Parathyroid adenoma (tissue), 2 donors: ENCODE measurements at regions not wholly inside any gene's neighbourhood (a gene's known extent, or its start where the extent isn't known, plus 50 kb on each side); places are given as distances from the start of the nearest gene placed in this dataset.

Experiments
- H2AFZ ChIP-seq: fragments of 300-600 bp; sonication (generic); one replicate; pipeline ENCODE4 v1.7.0; 2017; ENCODE audit warnings: antibody characterized with exemption, mild to moderate bottlenecking
- H3K27ac ChIP-seq: fragments of 300-600 bp; sonication (generic); one replicate; pipeline ENCODE4 v1.7.0; 2017
- H3K27me3 ChIP-seq: fragments of 300-600 bp; sonication (generic); one replicate; pipeline ENCODE4 v1.7.0; 2017; ENCODE audit warnings: low read length; ENCODE audit not compliant: control insufficient read depth, insufficient read depth
- H3K36me3 ChIP-seq: fragments of 300-600 bp; sonication (generic); one replicate; pipeline ENCODE4 v1.7.0; 2017; ENCODE audit warnings: low read length; ENCODE audit not compliant: control insufficient read depth, insufficient read depth
- H3K4me1 ChIP-seq: fragments of 300-600 bp; sonication (generic); one replicate; pipeline ENCODE4 v1.7.0; 2017; ENCODE audit warnings: control low read depth
- H3K4me2 ChIP-seq: fragments of 300-600 bp; sonication (generic); one replicate; pipeline ENCODE4 v1.7.0; 2017; ENCODE audit warnings: low read length
- H3K4me3 ChIP-seq: fragments of 300-600 bp; sonication (generic); one replicate; pipeline ENCODE4 v1.7.0; 2017; ENCODE audit warnings: low read depth, low read length
- H3K79me2 ChIP-seq: fragments of 300-600 bp; sonication (generic); one replicate; pipeline ENCODE4 v1.7.0; 2017; ENCODE audit warnings: control low read depth
- H3K9ac ChIP-seq: fragments of 300-600 bp; sonication (generic); one replicate; pipeline ENCODE4 v1.7.0; 2017; ENCODE audit warnings: mild to moderate bottlenecking
- H3K9me3 ChIP-seq: fragments of 300-600 bp; sonication (generic); one replicate; pipeline ENCODE4 v1.7.0; 2017; ENCODE audit warnings: low read length; ENCODE audit not compliant: control insufficient read depth
- TF ChIP-seq, protein P1 (sequence below): fragments of 300-600 bp; sonication (generic); IDR thresholded peaks from one replicate; pipeline ENCODE4 v1.7.0; 2017; ENCODE audit warnings: antibody characterized with exemption, mild to moderate bottlenecking
- donor health status: primary hyperparathyroidism.

DNA sequence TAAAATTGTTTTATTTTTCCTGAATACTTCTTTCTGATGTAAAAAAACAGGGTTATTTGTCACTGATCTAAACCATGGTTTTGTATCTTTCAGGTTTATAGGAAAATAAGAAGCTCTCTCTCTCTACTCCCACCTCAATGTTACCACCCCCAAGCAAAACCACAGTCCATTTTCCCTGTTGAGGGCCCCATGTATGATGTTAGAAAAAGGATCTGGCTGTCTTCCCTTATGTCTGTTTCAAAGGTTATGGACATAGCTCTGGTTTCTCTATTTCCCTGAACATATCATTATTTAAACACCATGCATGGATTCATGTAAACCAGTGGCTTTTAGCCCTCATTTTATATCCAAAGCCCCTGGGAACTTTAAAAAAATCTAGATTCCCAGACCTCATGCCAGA, 649.0 kb upstream of the TBX3 start:
- no peaks in the 10 kb centered on the region for H3K4me1 ChIP-seq
- H3K36me3 ChIP-seq = no peaks in the 10 kb centered on the region
- no peak overlapping the region for H3K4me3 ChIP-seq
- H3K79me2 ChIP-seq = no peaks in the 10 kb centered on the region
- H2AFZ ChIP-seq = no peak overlapping the region
- H3K4me2 ChIP-seq = no peak overlapping the region
- H3K9ac ChIP-seq = no peak overlapping the region
- TF ChIP-seq, protein P1, sequence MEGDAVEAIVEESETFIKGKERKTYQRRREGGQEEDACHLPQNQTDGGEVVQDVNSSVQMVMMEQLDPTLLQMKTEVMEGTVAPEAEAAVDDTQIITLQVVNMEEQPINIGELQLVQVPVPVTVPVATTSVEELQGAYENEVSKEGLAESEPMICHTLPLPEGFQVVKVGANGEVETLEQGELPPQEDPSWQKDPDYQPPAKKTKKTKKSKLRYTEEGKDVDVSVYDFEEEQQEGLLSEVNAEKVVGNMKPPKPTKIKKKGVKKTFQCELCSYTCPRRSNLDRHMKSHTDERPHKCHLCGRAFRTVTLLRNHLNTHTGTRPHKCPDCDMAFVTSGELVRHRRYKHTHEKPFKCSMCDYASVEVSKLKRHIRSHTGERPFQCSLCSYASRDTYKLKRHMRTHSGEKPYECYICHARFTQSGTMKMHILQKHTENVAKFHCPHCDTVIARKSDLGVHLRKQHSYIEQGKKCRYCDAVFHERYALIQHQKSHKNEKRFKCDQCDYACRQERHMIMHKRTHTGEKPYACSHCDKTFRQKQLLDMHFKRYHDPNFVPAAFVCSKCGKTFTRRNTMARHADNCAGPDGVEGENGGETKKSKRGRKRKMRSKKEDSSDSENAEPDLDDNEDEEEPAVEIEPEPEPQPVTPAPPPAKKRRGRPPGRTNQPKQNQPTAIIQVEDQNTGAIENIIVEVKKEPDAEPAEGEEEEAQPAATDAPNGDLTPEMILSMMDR = no peak
- no peaks in the 10 kb centered on the region for H3K9me3 ChIP-seq
- H3K27ac ChIP-seq = no peak overlapping the region
- H3K27me3 ChIP-seq = no peaks in the 10 kb centered on the region

DNA sequence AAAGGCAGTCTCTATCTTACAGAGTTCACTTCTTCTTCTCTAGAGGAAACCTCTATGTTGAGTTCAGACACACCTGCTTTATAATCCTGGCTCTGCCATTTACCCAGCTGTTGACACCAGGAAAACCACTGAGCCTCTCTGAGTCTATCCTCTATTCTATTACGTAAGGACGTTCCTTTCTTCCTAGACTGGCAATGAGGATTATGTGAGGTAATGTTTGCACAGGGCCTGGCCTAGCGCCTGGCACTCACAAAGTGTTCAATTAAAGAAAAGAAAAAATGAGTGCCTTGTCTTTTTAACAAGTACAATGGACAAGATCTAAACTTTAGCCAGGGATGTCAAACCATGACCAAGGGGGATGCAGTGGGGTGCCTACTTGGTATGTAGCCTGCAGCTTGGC, 641.9 kb upstream of the TBX3 start:
- Histone ChIP-seq H3K36me3 (no peaks in the 10 kb centered on the region), H3K27ac (no peak overlapping the region), H3K4me3 (no peak overlapping the region), H3K9me3 (no peaks in the 10 kb centered on the region), H3K9ac (no peak overlapping the region), H3K79me2 (no peaks in the 10 kb centered on the region), H3K27me3 (no peaks in the 10 kb centered on the region), H2AFZ (no peak overlapping the region), H3K4me1 (no peaks in the 10 kb centered on the region), H3K4me2 (no peak overlapping the region)
- TF ChIP-seq, protein P1 = no peak

DNA sequence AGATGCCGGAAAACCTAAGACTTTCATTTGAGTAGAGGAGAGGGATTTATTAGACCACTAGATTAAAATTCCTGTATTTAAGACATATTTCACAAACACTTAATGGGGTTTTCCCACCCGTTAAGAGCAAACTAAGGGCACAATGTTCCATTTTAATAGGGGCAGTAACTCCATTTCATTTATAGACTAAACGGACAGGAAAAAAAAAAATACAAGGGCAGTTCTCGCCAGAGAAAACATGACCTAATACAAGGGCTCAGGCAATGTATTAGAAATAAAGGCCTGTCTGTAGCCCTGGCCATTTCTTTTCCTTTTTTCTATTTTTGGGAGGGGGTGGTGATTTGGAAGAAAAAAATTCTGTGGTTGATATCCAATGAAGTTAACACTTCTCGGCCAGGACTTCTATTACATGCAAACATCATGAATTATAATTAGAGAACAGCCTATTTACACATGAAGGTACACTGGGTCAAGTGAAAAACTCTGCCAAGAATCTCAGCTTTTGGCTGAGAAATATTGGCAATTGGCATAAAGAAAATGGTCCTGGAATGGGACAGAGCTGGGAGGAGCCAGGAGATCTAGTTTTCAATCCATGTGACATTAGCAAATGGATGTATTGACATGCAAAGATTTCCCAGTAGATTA, 641.1 kb upstream of the TBX3 start:
- no peak overlapping the region for H3K9ac ChIP-seq
- no peaks in the 10 kb centered on the region for H3K36me3 ChIP-seq
- no peak overlapping the region for H3K4me2 ChIP-seq
- H3K4me1 ChIP-seq = no peaks in the 10 kb centered on the region
- no peaks in the 10 kb centered on the region for H3K27me3 ChIP-seq
- TF ChIP-seq, protein P1 = no peak
- no peaks in the 10 kb centered on the region for H3K9me3 ChIP-seq
- no peak overlapping the region for H3K27ac ChIP-seq
- no peaks in the 10 kb centered on the region for H3K79me2 ChIP-seq
- no peak overlapping the region for H2AFZ ChIP-seq
- H3K4me3 ChIP-seq = no peak overlapping the region

DNA sequence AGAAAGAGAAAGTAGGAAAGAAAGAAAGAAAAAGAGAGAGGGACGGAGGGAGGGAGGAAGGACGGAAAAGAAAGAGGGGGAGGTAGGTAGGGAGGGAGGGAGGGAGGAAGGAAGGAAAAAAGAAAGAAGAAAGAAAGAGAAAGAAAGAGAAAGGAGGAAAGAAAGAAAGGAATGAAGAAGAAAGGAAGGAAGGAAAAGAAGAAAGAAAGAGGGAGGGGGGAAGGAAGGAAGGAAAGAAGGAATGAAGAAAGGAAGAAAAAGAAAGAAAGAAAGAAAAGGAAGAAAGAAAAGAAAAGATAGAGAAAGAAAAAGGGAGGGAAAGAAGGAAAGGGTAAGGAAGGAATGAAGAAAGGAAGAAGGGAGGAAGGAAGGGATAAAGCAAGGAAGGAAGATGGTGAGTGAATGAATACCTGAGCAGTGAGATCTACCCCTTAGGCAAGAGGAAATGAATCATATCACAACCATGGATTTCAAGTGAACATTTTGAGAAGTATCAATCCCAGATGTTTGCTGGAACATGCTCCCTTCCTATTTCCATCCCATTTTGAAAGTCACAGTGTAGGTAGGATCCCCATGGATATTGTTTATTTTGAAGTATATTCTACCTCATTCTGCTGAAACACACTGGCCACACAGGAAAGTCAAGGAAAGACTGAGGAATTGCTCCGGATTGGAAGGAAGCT, 639.4 kb upstream of the TBX3 start:
- H3K9me3 ChIP-seq = no peaks in the 10 kb centered on the region
- no peak overlapping the region for H3K4me3 ChIP-seq
- no peak overlapping the region for H2AFZ ChIP-seq
- no peaks in the 10 kb centered on the region for H3K27me3 ChIP-seq
- no peaks in the 10 kb centered on the region for H3K4me1 ChIP-seq
- TF ChIP-seq, protein P1 = no peak
- no peaks in the 10 kb centered on the region for H3K79me2 ChIP-seq
- H3K4me2 ChIP-seq = no peak overlapping the region
- no peaks in the 10 kb centered on the region for H3K36me3 ChIP-seq
- no peak overlapping the region for H3K27ac ChIP-seq
- H3K9ac ChIP-seq = no peak overlapping the region

DNA sequence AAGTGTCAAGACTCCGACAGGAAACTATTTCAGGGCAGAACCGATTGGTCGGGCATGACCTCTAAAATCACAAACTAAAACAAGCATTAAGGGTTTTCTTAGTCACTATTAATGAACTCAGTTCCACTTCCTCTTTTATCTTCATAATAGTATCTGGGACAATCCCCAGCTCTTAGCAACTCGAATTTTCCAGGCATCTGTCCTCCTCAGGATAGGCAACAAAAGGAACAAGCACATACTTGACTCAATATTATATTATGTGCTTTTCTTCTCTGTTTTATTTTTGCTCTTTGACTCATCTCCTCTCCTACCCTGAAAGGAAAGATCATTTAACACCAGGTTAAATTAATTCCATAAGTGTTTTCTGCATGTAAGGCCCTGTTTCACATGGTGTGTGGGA, 638.3 kb upstream of the TBX3 start:
- no peaks in the 10 kb centered on the region for H3K36me3 ChIP-seq
- H3K4me2 ChIP-seq = no peak overlapping the region
- H3K9me3 ChIP-seq = no peaks in the 10 kb centered on the region
- H2AFZ ChIP-seq = no peak overlapping the region
- no peaks in the 10 kb centered on the region for H3K27me3 ChIP-seq
- no peaks in the 10 kb centered on the region for H3K79me2 ChIP-seq
- no peaks in the 10 kb centered on the region for H3K4me1 ChIP-seq
- TF ChIP-seq, protein P1 = no peak
- no peak overlapping the region for H3K27ac ChIP-seq
- H3K9ac ChIP-seq = no peak overlapping the region
- no peak overlapping the region for H3K4me3 ChIP-seq
